IPS-18a (cell line): ENCODE measurements at regions not wholly inside any gene's neighbourhood (a gene's known extent, or its start where the extent isn't known, plus 50 kb on each side); places are given as distances from the start of the nearest gene placed in this dataset.
"Not testable (repeated sequence)": the region's sequence is repeated elsewhere in the genome, so short reads cannot be mapped to it uniquely, and the experiment has no call there.

Experiments
- H3K27ac ChIP-seq: one replicate; pipeline ENCODE4 v1.5.1; 2013; ENCODE audit warnings: low read length
- H3K27me3 ChIP-seq: one replicate; pipeline ENCODE4 v1.6.1; 2013; ENCODE audit warnings: mild to moderate bottlenecking, low read length; ENCODE audit not compliant: control insufficient read depth, insufficient read depth
- H3K36me3 ChIP-seq: one replicate; pipeline ENCODE4 v1.6.1; 2013; ENCODE audit warnings: low read depth, low read length; ENCODE audit not compliant: control insufficient read depth
- H3K4me1 ChIP-seq: one replicate; pipeline ENCODE4 v1.6.1; 2013; ENCODE audit warnings: low read depth, low read length; ENCODE audit not compliant: control insufficient read depth
- H3K4me3 ChIP-seq: one replicate; pipeline ENCODE4 v1.5.1; 2013; ENCODE audit warnings: low read length
- H3K9ac ChIP-seq: one replicate; pipeline ENCODE4 v1.6.1; 2013; ENCODE audit warnings: mild to moderate bottlenecking, low read length, moderate library complexity
- H3K9me3 ChIP-seq: one replicate; pipeline ENCODE4 v1.6.1; 2013; ENCODE audit warnings: low read depth, low read length; ENCODE audit not compliant: control insufficient read depth

- no peak overlapping the region for H3K9ac ChIP-seq
Observed at GRCh38 chr5:82884821-82885471, 192.2 kb downstream of the TMEM167A start.

GRCh38 chr5:82882316-82882715 is 194.9 kb downstream of the TMEM167A start:
- Histone ChIP-seq H3K9me3 (peaks cover 7% of the 10 kb centered on the region), H3K4me3 (no peak overlapping the region), H3K27ac (no peak overlapping the region), H3K27me3 (no peaks in the 10 kb centered on the region), H3K9ac (no peak overlapping the region), H3K4me1 (peaks cover 19% of the 10 kb centered on the region), H3K36me3 (no peaks in the 10 kb centered on the region)

More at GRCh38 chr5:82884821-82885471, 192.2 kb downstream of the TMEM167A start:
- Histone ChIP-seq H3K27me3 (no peaks in the 10 kb centered on the region), H3K4me1 (peaks cover 19% of the 10 kb centered on the region), H3K36me3 (no peaks in the 10 kb centered on the region), H3K27ac (no peak overlapping the region), H3K4me3 (no peak overlapping the region), H3K9me3 (peaks cover 3% of the 10 kb centered on the region)

GRCh38 chr5:82881571-82882174 is 195.5 kb downstream of the TMEM167A start:
- no peak overlapping the region for H3K27ac ChIP-seq
- H3K9ac ChIP-seq = no peak overlapping the region
- no peak overlapping the region for H3K4me3 ChIP-seq
- H3K4me1 ChIP-seq = peaks cover 16% of the 10 kb centered on the region
- no peaks in the 10 kb centered on the region for H3K27me3 ChIP-seq
- peaks cover 7% of the 10 kb centered on the region for H3K9me3 ChIP-seq
- no peaks in the 10 kb centered on the region for H3K36me3 ChIP-seq

- Histone ChIP-seq H3K4me3 (no peak overlapping the region), H3K27ac (no peak overlapping the region), H3K27me3 (no peaks in the 10 kb centered on the region), H3K4me1 (peaks cover 5% of the 10 kb centered on the region), H3K9ac (no peak overlapping the region), H3K36me3 (no peaks in the 10 kb centered on the region), H3K9me3 (peaks cover 7% of the 10 kb centered on the region)
Observed at GRCh38 chr5:82879089-82879488, 198.1 kb downstream of the TMEM167A start.

- Histone ChIP-seq H3K9me3 (no peaks in the 10 kb centered on the region), H3K4me3 (no peak overlapping the region), H3K27ac (no peak overlapping the region), H3K36me3 (no peaks in the 10 kb centered on the region), H3K4me1 (no peaks in the 10 kb centered on the region), H3K9ac (no peak overlapping the region), H3K27me3 (no peaks in the 10 kb centered on the region)
Observed at GRCh38 chr5:82873452-82873851, 203.7 kb downstream of the TMEM167A start.

- H3K27ac ChIP-seq, H3K4me3 ChIP-seq, H3K36me3 ChIP-seq, H3K9ac ChIP-seq, H3K27me3 ChIP-seq, H3K4me1 ChIP-seq, H3K9me3 ChIP-seq: not testable (repeated sequence)
Observed at GRCh38 chr5:82872321-82873288, 204.6 kb downstream of the TMEM167A start.

GRCh38 chr5:82865625-82866024 is 211.6 kb downstream of the TMEM167A start:
- Histone ChIP-seq H3K36me3 (no peaks in the 10 kb centered on the region), H3K27me3 (no peaks in the 10 kb centered on the region), H3K4me1 (peaks cover 10% of the 10 kb centered on the region)

GRCh38 chr5:82863266-82863665 is 213.9 kb downstream of the TMEM167A start:
- no peak overlapping the region for H3K4me3 ChIP-seq
- no peaks in the 10 kb centered on the region for H3K36me3 ChIP-seq
- H3K27me3 ChIP-seq = no peaks in the 10 kb centered on the region
- peaks cover 18% of the 10 kb centered on the region for H3K4me1 ChIP-seq
- H3K27ac ChIP-seq = no peak overlapping the region
- no peaks in the 10 kb centered on the region for H3K9me3 ChIP-seq
- H3K9ac ChIP-seq = no peak overlapping the region

More at GRCh38 chr5:82865625-82866024, 211.6 kb downstream of the TMEM167A start:
- H3K9me3 ChIP-seq = no peaks in the 10 kb centered on the region
- no peak overlapping the region for H3K4me3 ChIP-seq
- no peak overlapping the region for H3K9ac ChIP-seq
- no peak overlapping the region for H3K27ac ChIP-seq

GRCh38 chr5:82862711-82863110 is 214.5 kb downstream of the TMEM167A start:
- Histone ChIP-seq H3K4me1 (peaks cover 18% of the 10 kb centered on the region), H3K9ac (no peak overlapping the region), H3K9me3 (no peaks in the 10 kb centered on the region), H3K27ac (no peak overlapping the region), H3K36me3 (no peaks in the 10 kb centered on the region), H3K27me3 (no peaks in the 10 kb centered on the region), H3K4me3 (no peak overlapping the region)

GRCh38 chr5:82862261-82862660 is 214.9 kb downstream of the TMEM167A start:
- Histone ChIP-seq H3K27ac (no peak overlapping the region), H3K9ac (no peak overlapping the region), H3K36me3 (no peaks in the 10 kb centered on the region), H3K9me3 (no peaks in the 10 kb centered on the region), H3K4me3 (no peak overlapping the region), H3K27me3 (no peaks in the 10 kb centered on the region), H3K4me1 (peaks cover 18% of the 10 kb centered on the region)

- H3K9me3 ChIP-seq = no peaks in the 10 kb centered on the region
- H3K9ac ChIP-seq = no peak overlapping the region
- no peaks in the 10 kb centered on the region for H3K36me3 ChIP-seq
- H3K4me3 ChIP-seq = no peak overlapping the region
- peaks cover 18% of the 10 kb centered on the region for H3K4me1 ChIP-seq
- H3K27me3 ChIP-seq = no peaks in the 10 kb centered on the region
- no peak overlapping the region for H3K27ac ChIP-seq
Observed at GRCh38 chr5:82861701-82862100, 215.5 kb downstream of the TMEM167A start.
